ENCODE measurements at regions not wholly inside any gene's neighbourhood (a gene's known extent, or its start where the extent isn't known, plus 50 kb on each side); places are given as distances from the start of the nearest gene placed in this dataset.

DNA sequence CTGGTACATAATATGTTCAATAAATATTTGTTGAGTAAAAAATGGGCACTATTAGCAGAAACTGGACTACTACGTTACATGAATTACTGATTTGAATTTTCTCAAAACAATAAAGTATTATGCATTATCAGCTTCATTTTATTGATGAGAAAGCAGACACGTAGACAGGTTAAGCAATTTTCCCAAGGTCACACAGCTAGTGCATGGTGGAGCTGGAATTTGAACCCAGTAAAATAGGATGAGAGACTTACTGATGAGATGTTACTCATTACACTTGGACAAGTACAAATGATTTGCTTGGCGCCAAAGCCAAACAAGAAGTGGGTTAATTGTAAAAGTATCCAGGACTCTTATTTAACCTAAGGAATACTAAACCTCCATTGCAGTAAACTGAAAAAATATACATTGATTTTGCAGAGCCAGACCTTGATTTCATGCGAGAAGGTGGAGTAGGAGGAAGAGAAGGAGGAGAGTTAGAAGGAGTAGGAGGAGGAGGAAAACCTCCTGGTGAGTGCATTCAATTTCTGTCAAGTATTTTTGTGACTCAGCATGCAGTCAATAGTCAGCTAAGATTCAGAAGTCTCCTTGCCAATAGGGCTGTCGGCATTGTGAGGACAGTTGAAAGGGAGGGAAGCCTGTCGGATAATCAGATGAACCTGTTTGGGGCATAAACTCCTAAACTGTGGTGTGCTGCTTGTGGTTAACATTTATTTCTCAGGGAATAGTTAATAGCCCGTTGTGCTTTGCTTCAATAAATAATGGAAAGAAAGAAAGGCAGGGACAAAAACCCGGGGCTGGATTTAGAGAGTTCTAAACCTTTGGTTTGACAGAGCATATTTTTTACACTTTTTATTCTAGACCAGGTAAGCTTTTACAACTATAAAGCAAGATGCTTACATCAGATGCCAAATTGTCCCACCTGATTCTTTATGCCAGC is 77.0 kb upstream of the TACR1 start:
- DNase-seq: no peak

DNA sequence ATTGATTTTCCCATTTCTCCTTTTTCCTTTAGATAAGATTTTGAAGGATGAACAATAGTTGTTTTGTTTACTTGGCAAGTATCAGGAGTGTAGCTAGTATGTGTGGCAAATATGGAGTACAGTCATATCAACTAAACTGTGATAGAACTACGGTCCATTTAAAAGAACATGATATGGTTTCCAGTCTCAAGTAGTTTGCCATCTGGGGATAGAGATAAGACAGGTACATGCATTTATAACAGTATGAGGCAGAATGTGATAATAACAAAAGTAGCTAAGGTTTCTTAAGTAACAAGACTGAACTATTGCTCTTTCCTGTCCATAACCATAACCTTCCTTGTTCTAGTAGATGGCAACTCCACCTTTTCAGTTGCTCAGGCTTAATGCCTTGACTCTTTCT is 75.6 kb upstream of the TACR1 start:
- DNase-seq: no peak

DNA sequence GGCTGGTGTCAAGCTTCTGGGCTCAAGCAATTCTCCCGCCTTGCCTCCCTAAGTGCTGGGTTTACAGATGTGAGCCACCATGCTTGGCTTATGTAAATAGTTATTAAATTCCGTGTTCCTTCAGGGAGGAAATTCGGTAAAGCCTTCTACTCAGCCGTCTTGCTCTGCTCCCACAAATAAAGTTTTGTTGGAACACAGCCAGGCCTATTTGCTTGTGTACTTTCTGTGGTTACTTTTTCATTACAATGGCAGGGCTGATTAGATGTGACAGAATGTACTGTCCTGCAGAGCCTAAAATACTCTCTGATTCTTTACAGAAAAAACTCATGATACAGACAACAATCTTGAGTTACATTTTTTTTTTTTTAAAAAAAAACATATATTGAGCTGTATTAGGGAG is 68.8 kb upstream of the TACR1 start:
- no peak for DNase-seq

DNA sequence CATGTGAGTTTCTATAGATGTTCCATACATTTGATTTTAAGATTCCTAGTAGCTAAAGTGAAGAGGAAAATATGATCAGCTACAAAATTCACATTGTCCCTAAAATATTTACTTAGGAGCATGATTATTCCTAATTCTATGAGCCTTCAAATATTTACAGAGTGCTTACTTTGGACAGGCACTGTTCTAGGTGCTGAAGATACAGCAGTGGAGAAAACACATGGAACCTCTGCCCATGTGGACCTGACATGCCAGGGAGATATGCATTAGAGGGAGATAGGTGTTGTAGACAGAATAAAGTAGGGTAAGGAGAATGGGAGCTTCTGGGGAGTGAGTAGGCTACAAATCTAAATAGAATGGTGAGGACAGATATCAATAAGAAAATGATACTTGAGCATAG is 62.6 kb upstream of the TACR1 start:
- DNase-seq: no peak

DNA sequence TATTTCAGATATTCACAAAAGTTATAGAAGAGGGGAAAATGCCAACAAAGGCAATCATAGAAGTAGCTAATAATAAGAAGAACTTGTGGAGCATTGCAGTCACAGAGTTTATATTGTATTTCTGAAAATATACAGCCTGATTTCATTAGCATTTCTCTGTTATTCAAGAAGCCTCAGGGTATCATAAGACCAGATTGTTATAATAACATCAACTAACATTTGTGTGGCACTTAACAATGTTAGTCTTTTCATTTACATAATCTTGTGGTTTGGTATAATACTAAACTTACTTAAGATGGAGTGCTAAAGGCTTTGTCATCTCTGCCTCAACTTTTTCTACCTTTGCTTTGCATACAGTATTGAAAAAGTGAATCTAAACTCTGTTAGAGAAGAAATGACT is 61.6 kb upstream of the TACR1 start:
- no peak for DNase-seq

DNA sequence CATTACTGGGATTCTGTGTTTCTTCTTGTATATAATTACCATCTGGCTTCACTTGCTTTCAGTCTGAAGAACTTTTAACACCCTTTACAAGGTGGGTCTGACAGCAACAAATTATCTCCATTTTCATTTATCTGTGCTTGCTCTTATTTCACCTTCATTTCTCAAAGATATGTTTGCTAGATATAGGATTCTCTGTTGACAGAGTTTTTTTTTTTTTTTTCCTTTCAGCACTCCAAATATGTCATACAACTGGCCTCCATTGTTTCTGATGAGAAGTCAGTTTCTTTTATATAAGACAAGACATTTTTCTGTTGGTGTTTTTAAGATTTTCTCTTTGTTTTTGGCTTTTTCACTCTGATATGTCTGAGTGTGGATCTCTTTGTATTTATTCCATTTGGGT is 59.3 kb upstream of the TACR1 start:
- no peak for DNase-seq

DNA sequence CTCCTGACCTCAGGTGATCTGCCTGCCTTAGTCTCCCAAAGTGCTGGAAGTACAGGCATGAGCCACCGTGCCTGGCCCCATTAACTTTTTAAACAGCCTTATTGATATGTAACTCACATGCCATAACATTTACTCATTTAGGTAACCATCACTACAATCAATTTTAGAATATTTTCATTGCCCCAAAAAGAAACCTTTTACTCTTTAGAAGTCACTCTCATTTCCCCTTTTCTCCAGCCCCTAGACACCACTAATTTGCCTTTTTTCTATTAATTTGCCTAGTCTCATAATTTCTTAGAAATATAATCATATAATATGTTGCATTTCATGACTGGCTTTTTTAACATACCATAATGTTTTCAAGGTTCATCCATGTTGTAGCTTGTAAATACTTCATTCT is 57.2 kb upstream of the TACR1 start:
- DNase-seq: no peak

DNA sequence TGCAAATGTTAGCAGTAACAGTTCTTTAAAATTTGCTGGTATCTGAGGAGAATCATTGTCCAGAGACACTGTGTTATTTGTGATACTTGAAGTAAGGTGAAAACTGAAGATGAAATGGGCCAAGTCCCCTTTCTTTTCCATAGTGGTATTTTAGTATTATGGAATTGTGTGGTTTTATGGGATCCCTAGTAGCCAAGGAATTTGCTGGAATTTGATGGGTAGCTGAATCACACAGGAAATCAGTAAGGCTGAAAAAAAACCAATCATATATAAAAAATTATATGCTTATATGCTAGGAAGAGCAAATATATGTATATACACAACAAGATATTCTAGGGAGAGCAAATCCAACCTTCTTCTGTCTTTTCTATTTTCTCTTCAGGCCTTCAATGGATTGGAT is 54.2 kb upstream of the TACR1 start:
- no peak for DNase-seq

DNA sequence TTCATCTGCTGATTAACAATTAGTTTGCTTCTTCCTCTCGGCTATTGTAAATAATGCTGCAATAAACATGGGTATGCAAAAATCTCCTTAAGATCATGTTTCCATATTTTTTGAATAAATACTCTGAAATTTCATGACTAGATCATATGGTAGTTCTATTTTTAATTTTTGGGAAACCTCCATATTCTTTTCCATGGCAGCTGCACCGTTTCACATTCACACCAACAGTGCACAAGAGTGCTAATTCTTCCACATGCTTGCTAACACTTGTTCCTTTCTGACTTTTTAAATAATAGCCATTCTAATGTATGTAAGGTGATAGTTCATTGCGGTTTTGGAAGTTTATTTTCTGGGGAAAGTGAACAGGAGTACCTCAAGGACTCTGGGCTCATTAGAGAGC is 52.6 kb upstream of the TACR1 start:
- DNase-seq: no peak

All from NCI-H446 treated with DMSO at 0.1 percent for 48 hours (cell line).